NCI-H460 (cell line): ENCODE measurements at regions not wholly inside any gene's neighbourhood (a gene's known extent, or its start where the extent isn't known, plus 50 kb on each side); places are given as distances from the start of the nearest gene placed in this dataset.
"Not testable (repeated sequence)": the region's sequence is repeated elsewhere in the genome, so short reads cannot be mapped to it uniquely, and the experiment has no call there.

Experiments
- DNase-seq: peaks from one replicate; pipeline ENCODE4 v3.0.0-alpha.2; 2016; ENCODE audit warnings: low read depth; ENCODE audit errors: extremely low read depth

DNA sequence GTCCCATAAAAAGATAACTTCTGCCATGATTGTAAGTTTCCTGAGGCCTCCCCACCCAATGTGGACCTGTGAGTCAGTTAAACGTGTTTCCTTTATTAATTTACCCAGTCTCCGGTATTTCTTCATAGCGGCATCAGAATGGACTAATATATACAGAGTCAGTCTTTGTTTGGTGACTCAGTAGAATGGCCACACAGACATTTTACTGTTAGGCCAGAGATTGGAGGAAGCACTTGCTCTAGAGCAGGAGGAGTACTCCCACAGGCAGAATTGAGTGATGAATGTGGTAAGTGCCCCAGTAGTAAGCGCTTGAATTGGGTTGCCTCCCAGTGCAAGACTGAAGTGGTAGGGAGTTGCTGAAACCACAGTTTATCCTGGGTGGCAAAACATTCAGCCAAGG lies 149.5 kb upstream of the SMIM30 start:
- DNase-seq = no peak

DNA sequence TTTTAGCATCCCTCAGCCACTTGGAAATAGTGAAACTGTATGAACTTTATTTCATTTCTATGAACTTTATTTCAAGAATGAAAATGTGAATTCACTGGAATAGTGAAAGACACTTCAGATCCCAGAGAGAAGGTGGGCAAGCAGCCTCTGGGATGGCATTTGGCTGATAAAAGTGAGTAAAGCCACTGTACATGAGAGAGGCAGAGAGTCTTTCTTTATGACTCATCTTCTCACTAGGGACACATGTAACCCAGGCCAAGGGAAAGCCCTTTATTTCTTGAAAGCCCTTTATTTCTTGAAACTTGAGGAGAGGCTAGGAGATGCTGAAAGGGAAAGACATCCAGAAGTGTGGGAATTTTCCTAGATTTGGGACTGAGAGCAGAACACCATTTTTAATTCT lies 148.9 kb upstream of the SMIM30 start:
- DNase-seq = no peak

DNA sequence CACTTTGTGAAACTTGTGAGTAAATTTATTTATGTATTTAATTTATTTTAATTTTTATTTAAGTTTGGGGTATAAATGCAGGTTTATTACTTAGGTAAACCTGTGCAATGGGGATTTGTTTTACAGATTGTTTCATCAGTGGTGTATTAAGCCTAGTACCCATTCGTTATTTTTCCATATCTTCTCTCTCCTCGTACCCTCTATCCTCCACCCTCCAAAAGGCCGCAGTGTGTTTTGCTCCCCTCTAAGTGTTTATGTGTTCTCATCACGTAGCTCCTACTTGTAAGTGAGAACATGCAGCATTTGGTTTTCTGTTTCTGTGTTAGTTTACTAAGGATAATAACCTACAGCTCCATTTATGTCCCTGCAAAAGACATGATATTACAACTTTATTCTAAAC lies 145.4 kb upstream of the SMIM30 start:
- DNase-seq = no peak

DNA sequence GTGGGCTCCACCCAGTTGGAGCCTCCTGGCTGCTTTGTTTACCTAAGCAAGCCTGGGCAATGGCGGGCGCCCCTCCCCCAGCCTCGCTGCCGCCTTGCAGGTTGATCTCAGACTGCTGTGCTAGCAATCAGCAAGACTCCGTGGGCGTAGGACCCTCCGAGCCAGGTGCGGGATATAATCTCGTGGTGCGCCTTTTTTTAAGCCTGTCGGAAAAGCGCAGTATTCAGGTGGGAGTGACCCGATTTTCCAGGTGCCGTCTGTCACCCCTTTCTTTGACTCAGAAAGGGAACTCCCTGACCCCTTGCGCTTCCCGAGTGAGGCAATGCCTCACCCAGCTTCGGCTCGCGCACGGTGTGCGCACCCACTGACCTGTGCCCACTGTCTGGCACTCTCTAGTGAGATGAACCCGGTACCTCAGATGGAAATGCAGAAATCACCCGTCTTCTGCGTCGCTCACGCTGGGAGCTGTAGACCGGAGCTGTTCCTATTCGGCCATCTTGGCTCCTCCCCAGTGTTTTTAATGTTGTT lies 144.9 kb upstream of the SMIM30 start:
- not testable (repeated sequence) for DNase-seq

DNA sequence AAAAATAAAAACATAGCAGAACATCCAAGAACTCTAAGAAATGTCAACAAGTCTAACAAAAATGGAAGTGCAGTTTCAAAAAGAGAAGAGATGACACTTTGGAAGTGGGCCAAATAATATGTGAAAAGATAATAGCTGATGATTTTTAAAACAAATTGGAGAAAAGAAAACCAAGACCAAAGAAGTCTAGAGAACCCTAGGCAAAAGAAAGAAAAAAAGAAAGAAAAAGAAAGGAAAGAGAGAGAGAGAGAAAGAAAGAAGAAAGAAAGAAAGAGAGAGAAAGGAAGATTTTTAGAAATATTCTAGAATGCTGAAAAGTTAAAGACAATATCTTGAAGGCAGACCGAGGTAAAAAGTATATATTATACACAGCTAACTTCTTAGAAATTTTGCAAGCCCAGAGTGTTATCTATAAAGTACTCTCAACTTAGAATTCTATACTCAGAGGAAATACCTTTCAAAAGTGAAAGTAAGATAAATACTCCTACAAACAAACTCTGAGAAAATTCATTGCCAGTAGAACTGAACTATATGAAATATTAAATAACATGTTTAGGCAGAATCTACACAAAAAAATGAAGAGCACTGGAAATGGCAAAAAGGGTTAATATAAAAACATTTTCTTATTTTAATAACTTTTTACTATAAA lies 138.7 kb upstream of the SMIM30 start:
- DNase-seq = no peak

DNA sequence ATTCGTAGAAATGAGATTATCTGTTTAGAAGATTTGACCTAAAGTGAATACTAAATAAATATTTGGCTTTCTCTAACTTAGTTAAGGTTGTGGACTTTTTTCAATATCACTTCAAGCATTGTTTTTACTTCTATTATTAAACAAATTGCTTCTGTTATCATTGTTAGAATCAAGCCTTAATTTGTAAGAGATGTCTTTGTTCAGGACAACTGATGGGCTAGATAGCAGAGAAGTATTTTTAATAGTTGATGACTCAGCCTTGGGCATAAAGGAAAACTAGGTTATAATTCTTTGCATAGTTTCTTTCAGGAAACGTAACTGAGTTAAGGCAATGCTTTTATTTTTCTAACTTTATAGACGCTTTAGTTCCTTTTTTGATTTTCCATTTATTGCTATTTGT lies 128.8 kb upstream of the SMIM30 start:
- DNase-seq = no peak

DNA sequence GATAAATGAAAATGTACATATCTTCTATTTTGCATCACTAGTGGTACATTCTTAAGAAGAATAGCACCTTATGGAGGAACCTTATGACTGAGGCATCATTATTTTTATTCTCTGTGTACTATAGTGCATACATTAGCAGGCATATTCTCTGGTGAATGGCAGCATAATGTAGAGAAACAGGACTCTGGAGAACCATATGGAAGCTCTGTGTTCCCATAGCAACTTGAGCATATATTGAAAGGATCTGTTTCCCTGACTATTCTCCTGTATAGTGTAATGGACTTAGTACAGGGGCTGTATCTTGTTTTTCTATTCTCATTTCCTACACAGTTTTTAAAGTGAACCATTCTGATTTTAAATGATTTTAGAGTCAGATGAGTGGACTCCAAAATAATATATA lies 128.4 kb upstream of the SMIM30 start:
- no peak for DNase-seq

DNA sequence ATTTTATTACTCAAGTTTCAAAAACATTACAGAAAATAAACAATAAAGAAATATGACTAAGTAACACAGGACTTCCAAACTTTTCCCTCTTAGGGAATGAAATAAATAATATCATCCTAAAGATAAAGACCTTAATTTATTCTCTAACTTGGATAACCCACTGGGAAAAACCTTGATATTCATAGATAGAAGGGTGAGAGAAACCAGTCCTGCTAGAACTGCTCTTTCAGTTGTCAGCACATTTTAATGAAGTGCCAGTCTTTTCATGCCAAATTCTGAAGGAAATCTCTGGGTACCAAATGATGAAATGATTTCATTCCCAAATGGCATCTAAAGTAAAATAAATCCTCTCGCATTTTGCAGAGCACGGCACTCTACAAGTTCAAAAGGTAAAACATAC lies 114.5 kb upstream of the SMIM30 start:
- DNase-seq = no peak

DNA sequence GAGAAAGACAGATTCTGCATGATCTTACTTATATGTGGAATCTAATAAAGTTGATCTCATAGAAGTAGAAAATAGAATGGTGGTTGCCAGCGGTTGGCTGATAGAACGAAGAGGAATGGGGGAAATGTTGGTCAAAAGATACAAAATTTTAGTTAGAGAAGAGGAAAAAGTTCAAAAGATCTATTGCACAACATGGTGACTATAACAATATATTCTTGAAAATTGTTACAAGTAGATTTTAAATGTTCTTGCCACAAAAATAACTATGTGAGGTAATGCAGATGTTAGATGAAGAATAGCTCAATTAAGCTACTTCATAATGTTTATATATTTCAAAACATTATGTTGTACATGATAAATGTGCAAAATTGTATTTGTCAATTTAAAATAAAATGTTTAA lies 112.3 kb upstream of the SMIM30 start:
- no peak for DNase-seq

DNA sequence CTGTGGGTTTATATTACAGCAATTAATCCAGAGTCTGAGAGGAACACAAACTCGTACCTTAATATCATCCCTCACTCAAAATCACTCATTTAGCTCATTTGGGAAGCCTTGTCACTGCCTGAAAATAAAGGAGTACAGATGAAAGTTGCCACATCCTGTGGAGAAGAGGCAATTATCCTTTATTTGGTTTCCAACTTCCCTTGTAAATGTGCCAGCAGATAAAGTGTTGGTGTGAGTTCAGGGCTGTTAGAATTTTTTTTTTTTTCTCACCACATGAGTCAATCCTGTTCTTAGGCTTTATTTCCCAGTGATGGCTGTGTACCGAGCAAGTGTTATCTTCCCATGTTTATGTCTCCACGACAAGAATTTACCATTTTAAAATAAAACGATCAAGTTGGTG lies 99.0 kb upstream of the SMIM30 start:
- DNase-seq = no peak

DNA sequence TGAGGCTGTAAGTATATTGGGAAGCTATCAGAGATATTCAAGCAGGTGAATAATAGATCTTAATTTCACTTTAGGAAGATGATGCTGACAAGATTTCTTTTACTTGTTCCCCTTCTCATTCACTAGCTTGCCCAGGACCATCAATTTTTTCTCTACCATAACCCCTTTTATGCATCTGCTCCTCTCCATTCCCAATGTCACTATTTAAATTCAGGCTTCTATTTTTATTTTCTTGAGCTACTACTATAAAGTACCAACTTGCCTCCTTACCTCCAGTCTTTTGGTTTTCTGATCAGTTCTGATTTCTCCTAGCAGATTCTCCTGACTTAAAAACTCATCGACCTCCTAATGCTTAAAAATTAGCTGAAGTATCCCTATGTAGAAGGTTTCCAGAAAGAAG lies 97.7 kb upstream of the SMIM30 start:
- DNase-seq = no peak

DNA sequence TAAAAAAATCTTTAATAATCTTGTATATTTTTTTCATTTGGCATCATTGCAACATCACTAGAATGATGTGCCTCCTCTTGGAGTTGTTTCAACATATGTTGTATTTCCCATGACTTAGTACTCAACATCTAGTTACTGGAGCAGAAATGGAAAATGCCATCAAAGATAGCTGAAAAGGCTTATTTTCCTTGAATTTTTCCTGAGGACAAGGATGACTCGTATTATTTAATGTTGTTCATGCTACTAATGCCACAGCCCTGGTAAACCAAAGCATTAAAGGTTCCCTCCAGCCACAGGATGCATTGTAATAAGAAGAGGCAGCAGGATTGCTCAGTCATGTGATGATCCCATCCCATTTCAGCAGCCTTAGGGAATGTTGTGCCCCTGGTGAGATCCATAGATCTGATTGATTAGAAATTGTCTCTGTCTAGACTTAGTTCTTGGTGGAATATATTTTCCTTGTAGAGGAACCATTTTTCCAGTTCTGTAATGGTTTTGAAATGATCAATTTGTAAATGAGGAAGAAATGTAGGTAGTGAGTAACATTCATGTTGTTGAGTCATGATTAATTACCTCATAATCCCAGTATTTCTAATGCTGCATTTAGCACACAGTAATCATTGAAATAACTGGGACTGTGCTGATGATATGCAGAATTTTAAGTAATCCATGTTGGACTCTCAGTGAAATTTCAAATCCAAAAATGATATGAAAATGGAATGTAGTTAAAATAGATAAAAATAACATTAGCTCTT lies 91.3 kb upstream of the SMIM30 start:
- no peak for DNase-seq

DNA sequence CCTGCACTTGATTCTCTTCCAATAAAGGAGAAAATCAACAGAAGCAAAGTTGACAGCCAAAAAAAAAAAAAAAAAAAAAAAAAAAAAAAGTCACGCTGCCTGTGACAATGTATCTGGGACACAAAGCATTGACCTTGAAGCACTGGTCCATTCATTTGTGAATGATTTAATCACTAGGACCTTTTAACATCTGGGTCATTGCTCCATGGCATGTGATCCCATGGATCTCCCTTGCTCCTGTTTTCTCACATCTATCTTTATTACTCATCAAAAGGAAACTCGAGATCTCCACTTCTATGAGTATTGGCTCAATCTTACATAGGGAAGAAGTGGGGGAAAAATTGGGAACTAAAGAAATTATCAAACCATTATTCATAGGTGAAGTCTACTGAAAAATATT lies 89.6 kb upstream of the SMIM30 start:
- no peak for DNase-seq

DNA sequence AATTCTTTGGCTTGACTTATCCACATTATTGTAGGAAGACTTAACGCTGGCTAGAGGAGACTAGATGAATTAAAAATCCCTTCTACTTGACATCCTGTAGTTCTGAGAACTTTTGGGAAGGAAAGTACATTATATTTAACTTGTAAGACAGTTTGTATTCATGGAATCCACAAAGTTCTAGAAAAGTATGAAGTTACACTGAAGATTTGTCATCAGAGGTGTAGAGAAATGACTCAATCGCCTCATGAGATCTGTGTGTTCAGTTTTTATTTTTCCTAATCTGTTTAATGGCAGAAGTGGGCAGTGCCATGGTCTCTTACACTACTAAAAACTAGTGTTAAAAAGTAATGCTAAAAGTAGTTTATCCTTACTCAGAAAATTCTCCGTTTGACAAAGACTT lies 89.1 kb upstream of the SMIM30 start:
- no peak for DNase-seq

DNA sequence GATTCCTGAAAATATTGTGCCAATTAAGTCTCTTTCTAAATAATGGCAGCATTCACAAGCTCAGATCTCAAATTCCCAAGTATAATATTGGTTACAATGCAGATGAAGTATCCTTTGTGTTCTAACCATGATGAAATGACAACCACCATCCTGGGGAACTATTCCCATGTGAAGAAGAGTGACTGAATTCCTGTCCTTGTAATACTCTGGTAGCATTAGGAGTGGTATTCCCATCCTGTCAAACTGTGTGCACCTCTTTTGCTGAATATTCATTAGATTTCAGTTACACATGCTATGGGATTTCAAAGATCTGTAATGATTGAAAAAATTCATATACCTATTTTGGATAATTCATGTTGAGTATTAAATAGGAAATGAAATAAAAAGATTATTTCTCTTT lies 86.1 kb upstream of the SMIM30 start:
- DNase-seq = no peak

DNA sequence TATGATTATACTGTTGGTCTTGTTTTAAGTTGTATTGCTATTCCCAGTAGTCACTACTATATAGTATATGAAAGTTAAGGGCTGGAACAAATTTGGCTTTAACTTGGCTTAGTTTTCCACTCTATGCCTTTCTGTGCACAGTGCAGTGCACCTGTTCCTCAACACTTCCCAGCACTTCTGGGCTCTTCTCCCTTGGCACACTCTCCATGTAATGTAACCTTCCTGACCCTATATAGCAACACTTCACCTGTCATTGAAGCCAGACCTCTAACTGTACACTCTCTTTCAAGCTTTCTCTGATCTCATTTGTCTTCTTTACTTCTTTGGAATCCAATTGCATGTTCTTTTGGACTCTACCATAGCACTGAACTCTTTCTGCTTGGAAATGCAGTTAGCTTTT lies 83.9 kb upstream of the SMIM30 start:
- DNase-seq = no peak

DNA sequence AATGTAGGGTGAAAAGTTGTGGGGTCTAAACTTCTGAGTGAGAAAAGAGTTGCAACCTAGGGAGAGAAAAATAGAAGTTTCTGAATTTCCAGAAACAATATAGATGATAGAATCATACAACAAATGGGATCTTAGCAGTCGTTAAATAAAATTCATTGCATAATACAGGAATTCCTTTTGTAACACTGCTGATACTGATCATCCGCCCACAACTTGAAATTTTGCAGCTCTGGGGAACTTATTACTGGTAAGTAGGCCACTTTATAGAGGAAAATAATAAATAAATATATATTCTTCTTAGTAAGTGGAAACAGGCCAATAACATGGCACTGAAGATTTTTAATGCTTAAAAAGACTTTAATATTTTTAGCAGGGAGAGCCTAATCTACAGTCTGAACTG lies 81.9 kb upstream of the SMIM30 start:
- DNase-seq = no peak

DNA sequence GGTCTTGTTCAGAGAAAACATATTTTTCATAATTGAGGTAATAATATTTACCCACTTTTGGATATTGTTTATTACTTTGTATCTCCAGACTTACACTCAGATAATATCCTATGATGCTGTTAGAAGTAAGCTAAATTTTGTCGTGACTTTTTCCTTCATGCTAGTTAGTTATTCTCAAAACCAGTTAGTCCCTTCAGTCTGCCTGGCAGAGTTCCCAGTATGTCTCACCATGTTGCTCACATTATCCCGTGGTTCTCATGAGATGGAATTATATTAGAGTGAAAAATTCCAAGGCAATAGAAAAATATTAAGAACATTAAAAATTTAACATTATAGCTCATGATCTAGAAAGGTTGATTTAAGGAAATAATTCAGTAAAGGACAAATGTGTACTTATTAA lies 81.5 kb upstream of the SMIM30 start:
- DNase-seq = no peak

DNA sequence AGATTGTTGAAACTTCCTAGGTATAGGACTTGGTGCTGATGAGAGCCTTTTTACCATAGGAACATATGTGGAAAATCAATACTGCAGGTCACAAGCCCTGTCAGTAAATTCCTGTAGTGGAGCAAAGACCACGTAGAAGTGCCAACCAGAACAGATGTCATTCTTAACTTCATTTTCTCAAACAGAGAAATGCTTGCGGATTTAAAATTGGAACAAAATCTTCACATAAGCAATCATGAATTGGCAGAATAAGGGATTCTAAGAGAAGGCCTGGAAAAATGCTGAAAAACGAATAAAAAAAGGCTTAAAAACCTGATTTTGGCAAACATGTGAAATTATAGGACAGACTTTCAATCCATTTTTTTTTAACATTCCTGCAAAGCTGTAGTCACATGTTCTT lies 80.8 kb upstream of the SMIM30 start:
- no peak for DNase-seq

DNA sequence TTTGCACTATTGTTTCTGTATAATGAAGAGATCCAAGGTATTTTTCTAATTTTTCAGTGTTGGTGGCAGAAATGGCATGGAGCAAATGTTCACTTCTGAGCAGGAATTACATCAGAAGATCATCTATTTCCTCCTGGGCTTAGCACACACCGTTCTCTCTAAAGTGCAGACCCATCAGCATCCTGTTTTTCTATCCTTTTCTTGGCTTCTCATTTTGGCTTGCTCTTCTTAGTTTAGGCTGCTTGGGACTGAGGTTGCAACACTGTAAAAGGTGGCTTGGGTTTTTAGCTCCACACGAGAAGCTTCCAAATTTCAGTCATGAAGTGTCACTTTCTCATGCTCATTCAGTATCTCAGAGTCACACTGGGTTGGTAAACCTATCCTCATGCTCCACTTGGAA lies 79.9 kb upstream of the SMIM30 start:
- DNase-seq = no peak

DNA sequence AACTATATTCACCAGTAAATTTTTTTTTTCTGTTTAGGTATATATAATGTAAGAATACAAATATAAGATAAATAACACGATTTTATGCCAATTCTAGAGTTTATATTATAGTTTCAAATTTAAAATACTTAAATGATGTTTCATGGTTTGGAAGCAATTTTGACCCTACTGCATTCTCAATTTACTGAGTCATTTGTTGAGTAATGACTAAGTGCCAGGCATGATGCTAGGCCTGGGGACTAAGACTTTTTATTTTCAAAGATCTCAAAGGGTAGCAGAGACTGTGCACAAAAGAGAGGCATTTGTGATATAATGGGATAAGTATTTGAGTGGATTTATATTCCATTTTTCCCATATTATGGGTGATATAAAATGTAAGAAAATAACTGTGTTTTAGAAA lies 78.9 kb upstream of the SMIM30 start:
- DNase-seq = no peak

DNA sequence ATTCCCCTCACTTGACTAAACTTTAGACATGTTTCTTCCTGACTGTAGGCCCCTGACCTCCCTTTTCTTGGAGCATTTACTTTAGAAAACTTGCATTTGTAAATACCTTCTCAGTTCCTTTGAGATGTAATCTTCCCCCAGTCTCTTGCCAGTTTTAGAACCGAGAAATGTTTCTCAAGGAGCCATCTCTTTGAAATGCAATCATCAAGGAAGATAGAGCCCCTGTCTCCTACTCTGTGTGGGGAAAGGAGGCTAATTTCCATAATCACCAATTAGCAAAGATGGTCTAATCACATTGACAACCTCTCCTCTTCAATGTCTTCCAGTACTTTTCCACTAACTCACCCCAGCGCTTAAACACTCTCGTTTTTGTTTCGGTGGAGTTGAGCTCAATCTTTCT lies 70.0 kb upstream of the SMIM30 start:
- no peak for DNase-seq

DNA sequence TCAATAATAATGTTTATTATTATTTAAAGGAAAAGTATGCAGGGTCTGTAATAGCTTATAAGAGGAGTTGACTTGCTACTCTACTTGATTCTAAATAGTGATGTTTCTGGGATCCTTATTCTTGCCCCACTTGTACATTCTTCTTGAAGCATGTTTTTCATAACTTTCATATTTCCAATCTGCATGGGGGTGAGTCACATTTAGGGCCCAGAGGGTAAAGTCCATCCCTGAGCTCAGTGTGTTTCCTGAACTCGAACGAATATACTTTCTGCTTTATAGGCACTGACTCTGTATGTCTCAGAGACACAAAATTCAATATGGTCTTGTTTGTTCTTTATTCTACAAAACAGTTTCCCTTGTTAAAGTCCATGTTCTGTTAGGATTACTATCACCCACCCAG lies 61.0 kb upstream of the SMIM30 start:
- DNase-seq = no peak
